RCC 7860 (cell line): ENCODE measurements at regions not wholly inside any gene's neighbourhood (a gene's known extent, or its start where the extent isn't known, plus 50 kb on each side); places are given as distances from the start of the nearest gene placed in this dataset.
"Not testable (repeated sequence)": the region's sequence is repeated elsewhere in the genome, so short reads cannot be mapped to it uniquely, and the experiment has no call there.

ENCODE experiments used
- DNase-seq: peaks from one replicate; pipeline ENCODE4 v3.0.0-alpha.2; 2015; ENCODE audit warnings: low spot score
- FAIRE-seq: peaks from 2 replicates; lab custom pipeline; 2012; peaks lifted over from hg19 to GRCh38; lab: Jason Lieb, UNC

GRCh38 chr11:109963101-109963500, 130.1 kb upstream of the ZC3H12C start:
- no peak for FAIRE-seq

GRCh38 chr11:109964487-109964886, 128.7 kb upstream of the ZC3H12C start:
- DNase-seq (no peak), FAIRE-seq (no peak)

More at GRCh38 chr11:109963101-109963500, 130.1 kb upstream of the ZC3H12C start:
- DNase-seq, result no peak

DNA sequence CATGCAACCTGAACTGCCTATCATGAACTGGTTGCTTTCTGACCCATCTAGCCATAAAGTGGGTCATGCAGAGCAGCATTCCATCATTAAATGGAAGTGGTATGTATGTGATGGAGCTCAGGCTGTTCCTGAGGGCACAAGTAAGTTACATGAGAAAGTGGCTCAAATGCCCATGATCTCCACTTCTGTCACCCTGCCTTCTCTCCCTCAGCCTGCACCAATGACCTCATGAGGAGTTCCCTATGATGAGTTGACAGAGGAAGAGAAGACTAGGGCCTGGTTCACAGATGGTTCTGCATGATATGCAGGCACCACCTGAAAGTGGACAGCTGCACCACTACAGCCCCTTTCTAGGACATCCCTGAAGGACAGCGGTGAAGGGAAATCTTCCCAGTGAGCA, 127.7 kb upstream of the ZC3H12C start:
- FAIRE-seq, DNase-seq: not testable (repeated sequence)

DNA sequence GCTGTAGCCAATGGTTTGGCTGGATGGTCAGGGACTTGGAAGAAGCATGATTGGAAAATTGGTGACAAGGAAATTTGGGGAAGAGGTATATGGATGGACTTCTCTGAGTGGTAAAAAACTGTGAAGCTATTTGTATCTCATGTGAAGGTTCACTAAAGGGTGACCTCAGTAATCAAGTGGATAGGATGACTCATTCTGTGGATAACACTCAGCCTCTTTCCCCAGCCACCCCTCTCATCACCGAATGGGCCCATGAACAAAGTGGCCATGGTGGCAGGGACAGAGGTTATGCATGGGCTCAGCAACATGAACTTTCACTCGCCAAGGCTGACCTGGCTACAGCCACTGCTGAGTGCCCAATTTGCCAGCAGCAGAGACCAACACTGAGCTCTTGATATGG, 127.3 kb upstream of the ZC3H12C start:
- DNase-seq, FAIRE-seq: not testable (repeated sequence)

GRCh38 chr11:109967136-109967535, 126.1 kb upstream of the ZC3H12C start:
- not testable (repeated sequence) for DNase-seq, FAIRE-seq

DNA sequence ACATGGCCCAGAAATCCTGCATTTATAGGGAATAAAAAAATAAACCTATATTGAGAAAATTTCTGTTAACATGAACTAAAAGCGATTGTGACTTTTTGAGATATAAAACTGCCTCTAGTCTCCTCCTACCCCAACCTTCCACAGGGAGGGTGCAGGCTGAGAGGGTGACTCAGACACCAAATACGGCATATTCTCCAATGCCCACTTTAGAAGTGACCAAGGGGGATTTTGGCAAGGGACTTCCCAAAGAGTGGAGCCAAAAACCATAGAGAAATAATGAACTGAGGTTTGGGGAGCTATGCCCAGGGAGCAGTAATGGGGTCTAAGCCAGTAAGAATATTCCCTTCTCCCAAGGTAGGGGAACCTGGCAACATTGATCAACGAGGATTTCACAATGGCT, 124.9 kb upstream of the ZC3H12C start:
- FAIRE-seq (no peak), DNase-seq (no peak)

- FAIRE-seq, result no peak
- DNase-seq, result no peak
Observed at GRCh38 chr11:109968781-109969180, 124.4 kb upstream of the ZC3H12C start.

GRCh38 chr11:109970516-109971183, 122.5 kb upstream of the ZC3H12C start:
- DNase-seq, result no peak
- FAIRE-seq, result no peak

- no peak for FAIRE-seq
- no peak for DNase-seq
Observed at GRCh38 chr11:109971184-109971523, 122.0 kb upstream of the ZC3H12C start.

- FAIRE-seq (no peak), DNase-seq (no peak)
Observed at GRCh38 chr11:109972181-109972715, 120.9 kb upstream of the ZC3H12C start.

DNA sequence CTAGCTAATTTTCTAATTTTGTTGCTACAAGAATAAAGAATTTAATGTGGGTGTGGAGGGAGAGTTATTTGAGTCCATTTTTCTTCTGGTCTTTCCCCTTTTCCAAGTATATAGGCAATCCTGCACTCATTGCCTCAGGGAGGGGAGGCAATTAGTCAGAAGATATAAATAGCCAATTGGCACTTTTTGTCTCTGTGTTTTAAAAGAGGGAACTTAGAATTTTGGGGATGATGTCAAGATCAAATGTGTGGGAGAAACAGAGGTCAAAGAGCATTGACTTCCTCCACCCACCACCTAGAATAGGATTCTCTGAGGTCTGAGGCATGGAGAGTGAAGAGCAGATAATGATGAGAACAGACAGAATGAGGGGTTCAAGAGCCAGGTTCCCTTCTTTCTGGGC, 120.3 kb upstream of the ZC3H12C start:
- no peak for DNase-seq
- no peak for FAIRE-seq

GRCh38 chr11:109973486-109973885, 119.7 kb upstream of the ZC3H12C start:
- no peak for FAIRE-seq
- no peak for DNase-seq

- DNase-seq (no peak), FAIRE-seq (no peak)
Observed at GRCh38 chr11:109974523-109974922, 118.7 kb upstream of the ZC3H12C start.

- DNase-seq (no peak), FAIRE-seq (no peak)
Observed at GRCh38 chr11:109978895-109979294, 114.3 kb upstream of the ZC3H12C start.

DNA sequence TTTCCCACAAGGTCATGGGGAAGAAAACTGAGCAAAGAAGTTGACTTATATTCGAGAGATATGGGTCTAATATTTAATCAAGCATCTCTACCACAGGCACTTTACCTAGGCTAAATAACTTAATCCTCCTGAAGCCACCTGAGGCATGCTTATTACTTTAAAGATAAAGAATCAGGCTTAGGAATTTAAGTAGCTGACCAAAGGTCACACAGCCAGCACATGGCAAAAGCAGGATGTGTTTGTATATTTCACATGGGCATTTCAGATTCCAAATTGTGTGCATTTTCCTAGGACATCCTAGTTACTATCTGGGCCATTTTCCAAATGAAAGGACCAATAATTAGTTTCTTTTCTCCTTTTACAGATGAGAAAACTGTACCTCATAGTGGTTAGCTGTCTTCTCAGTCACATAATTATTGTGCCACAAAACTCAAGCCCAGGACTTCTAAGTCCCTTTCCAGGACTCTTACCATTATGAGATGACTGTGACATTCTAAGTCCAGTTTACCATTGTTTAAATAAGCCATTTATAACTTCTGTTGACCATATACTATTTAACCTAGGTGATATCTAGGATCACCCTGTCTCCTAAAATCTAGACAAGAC, 112.1 kb upstream of the ZC3H12C start:
- DNase-seq (no peak), FAIRE-seq (no peak)

DNA sequence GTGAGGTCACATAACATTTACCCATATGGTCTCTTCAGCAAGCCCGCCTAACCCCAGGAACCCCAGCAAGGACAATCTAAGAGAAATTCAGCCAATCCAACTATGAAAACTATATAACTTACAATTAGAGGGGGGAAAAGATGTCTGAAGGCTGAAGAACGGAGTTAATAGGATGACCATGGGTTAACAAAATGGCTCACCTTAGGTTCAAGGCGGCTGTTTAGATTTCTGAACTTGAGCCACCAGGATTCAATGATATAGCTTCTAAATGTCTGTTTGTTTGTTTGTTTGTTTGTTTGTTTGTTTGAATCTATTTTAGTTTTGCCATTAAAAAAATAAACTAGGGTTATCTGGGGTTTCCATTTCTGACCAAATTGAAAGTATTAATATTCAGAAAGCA, 109.8 kb upstream of the ZC3H12C start:
- DNase-seq, result no peak
- FAIRE-seq, result no peak

DNA sequence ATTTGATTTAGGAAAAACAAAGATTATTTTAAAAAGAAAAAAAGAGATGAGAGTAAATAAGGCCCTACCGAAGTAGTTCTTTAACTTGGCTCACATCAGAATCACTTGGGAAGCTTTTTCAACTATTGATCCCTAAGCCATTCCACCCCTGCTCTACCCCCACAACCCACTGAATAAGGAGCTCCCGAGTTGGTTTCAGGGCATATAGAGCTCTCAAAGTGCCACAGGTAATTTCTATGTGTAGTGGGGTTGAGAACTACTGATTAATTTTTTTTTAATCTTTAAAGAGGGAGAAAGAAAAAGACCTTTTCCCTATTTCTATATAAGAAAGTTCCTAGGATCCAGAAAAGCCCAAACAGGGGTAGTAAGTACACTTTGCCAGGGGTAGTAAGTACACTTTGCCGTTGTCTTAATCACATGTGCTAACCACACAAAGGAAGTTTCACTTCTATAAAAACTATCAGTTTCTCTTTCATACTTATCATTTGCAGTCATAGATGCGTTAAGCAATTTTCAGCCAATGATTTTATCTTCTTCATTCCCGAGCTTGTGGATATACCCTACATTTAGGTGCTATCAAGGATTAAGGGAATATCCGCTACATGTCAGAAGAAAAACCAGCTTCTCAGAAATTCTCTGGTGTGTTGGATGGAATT, 108.4 kb upstream of the ZC3H12C start:
- FAIRE-seq, result no peak
- DNase-seq, result no peak

DNA sequence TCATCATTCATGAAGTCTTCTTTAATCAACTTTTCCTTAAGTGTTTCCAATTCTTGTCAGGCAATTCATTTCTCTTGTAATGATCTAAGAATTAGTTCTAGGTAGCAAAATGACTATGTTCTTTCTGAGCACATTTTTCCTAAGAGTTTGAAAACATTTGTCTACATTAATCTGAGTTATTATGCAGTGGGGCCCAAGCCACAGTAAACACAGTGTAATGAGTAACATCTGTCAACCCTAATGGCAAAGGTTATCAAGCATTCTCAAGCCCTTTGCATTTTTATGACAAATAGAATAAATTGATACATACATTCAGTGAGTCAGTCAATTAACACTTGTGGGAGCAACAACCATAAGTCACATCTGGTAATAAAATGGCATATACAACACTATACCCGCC, 106.7 kb upstream of the ZC3H12C start:
- FAIRE-seq (no peak), DNase-seq (no peak)

GRCh38 chr11:109991835-109992234, 101.4 kb upstream of the ZC3H12C start:
- no peak for FAIRE-seq
- no peak for DNase-seq

DNA sequence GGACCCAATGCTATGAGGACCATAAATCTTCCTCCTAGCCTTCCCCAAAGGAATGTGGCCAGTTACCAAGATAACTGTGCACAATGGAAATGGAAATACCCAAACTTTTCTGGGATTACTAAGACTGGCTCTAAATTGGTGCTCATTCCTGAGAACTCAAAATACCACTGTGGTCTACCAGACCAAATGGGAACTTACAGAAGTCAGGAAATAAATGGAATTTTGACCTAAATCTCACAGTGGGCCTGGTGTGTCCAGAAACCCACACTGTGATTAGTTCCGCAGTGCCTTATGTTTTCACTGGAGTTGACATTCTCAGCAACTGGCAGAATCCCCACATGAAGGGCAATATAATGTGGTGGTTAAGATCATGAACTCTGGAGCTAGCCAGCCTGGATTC, 99.4 kb upstream of the ZC3H12C start:
- no peak for FAIRE-seq

GRCh38 chr11:109994907-109995306, 98.3 kb upstream of the ZC3H12C start:
- FAIRE-seq (no peak), DNase-seq (no peak)

More for the DNA sequence above, 99.4 kb upstream of the ZC3H12C start:
- DNase-seq, result no peak

DNA sequence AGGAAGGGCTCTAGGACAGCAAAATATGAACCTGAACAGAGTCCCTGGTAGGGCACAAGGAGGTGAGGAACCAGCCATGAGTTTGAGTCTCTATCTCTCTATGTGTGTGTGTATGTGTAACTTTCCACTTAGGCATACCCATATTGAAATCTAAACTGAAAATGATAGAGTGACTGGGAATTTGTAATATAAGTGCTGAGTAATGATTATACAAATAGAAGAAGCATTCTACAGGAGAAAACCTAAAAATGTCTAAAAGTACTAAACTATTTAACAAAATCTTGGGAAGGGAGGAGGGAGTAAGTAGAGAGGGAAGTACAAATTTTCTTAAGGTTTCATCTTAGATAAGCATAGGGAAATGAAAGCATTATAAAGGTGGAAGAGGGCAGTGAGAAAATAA, 97.1 kb upstream of the ZC3H12C start:
- FAIRE-seq (no peak), DNase-seq (no peak)
